GM21526 (cell line): ENCODE measurements at regions not wholly inside any gene's neighbourhood (a gene's known extent, or its start where the extent isn't known, plus 50 kb on each side); places are given as distances from the start of the nearest gene placed in this dataset.
A peak's percentile ranks its signal among the peaks of the same experiment; 100 is the strongest.
"Not testable (repeated sequence)": the region's sequence is repeated elsewhere in the genome, so short reads cannot be mapped to it uniquely, and the experiment has no call there.

Experiments
- ATAC-seq: cut with Tn5 transposase; IDR thresholded peaks from one replicate; pipeline ENCODE4 v1.9.1; 2021; ENCODE audit warnings: moderate library complexity; ENCODE audit not compliant: unreplicated experiment, low FRiP score

DNA sequence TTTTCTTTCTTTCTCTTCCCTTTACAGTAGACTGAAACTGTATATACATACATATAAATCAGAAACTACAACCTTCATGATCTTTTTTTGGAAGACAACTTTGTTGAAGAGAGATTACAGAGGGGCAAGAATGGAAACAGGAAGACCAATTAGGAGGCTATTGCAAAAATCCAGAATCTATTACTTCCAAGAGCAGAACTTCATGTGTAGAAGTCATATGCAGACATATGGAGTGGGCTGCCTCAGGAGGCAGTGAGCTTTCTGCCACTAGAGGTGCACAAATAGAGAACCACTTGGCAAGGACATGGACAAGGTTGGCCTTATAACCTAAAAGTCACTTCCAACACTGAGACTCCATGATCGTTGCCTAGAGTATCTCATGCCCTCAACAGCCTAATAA is 157.8 kb upstream of the NR4A3 start:
- no peak for ATAC-seq

DNA sequence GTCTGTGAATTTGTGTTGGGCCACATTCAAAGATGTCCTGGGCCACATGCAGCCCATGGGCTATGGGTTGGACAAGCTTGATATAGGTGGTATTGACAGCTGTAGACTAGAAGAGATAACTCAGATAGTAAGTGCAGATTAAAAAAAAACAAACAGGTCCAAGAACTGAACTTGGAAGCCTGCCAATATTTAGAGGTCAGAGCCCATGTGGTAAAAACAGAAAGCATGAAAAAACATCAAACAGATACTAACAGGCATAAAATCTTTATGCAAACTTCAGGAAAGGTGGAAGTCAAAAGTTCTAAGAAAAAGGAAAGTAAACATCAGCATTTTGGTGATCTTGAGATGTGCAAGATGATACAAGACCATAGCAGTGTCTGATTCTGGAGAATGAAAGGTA is 155.1 kb upstream of the NR4A3 start:
- no peak for ATAC-seq

DNA sequence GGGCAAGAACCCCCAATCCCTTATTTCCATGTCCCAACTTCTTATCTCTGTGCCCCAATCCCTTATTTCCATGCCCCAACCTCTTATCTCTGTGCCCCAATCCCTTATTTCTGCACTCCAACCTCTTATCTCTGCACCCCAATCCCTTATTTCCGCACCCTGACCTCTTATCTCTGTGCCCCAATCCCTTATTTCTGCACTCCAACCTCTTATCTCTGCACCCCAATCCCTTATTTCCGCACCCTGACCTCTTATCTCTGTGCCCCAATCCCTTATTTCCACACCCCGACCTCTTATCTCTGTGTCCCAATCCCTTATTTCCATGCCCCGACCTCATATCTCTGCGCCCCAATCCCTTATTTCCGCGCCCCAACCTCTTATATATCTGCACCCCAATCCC is 150.8 kb upstream of the NR4A3 start:
- not testable (repeated sequence) for ATAC-seq

DNA sequence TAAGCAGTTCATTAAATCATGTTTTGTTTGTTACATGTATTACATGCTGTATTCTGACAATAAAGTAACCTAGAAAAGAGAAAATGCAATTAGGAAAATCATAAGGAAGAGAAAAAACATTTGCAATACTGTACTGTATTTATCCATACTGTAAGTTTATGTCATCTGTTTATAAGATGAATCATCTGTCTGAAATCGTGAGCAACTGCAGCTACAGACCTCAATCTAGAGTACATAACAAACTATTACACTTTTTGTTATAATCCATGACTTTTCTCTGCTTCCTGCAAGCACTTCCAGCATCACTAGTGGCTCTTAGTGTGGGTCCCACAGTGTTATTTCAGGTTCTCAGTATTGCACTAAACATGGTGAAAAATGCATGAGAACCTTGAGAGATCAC is 144.4 kb upstream of the NR4A3 start:
- ATAC-seq = no peak

DNA sequence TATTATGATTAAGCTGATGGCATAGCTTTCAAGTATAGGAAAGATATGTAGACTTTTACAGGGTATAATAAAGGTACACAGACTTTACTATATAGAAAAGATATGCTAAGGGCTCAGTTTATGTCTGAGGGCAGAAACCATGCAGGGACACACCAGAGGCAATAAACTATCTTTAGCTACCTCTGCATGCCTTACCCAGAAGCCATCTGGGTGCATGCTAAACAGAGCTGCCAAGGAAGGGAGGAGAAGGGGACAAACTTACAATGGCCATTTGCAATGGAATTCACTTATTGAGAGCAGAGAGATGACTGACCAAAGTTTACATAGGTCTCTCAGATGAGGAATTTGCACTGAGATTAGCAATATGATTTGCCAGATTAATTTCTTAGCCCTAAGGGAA is 143.1 kb upstream of the NR4A3 start:
- ATAC-seq = no peak

GRCh38 chr9:99680191-99680590 is 141.5 kb upstream of the NR4A3 start:
- ATAC-seq = no peak

DNA sequence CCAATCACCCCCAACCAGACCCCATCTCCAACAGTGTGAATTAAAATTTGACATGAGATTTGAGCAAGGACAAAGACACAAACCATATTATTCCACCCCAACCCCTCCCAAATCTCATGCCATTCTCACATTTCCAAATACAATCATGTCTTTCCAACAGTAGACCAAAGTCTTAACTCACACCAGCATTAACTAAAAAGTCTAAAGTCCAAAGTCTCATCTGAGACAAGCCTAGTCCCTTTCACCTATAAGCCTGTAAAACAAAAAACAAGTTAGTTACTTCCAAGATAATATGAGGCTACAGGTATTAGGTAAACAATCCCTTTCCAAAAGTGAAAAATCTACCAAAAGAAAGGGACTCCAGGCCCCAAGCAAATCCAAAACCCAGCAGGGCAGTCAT is 140.6 kb upstream of the NR4A3 start:
- no peak for ATAC-seq

GRCh38 chr9:99682378-99682777 is 139.3 kb upstream of the NR4A3 start:
- ATAC-seq = no peak

- ATAC-seq = no peak
Measured at GRCh38 chr9:99682870-99683269, 138.8 kb upstream of the NR4A3 start.

DNA sequence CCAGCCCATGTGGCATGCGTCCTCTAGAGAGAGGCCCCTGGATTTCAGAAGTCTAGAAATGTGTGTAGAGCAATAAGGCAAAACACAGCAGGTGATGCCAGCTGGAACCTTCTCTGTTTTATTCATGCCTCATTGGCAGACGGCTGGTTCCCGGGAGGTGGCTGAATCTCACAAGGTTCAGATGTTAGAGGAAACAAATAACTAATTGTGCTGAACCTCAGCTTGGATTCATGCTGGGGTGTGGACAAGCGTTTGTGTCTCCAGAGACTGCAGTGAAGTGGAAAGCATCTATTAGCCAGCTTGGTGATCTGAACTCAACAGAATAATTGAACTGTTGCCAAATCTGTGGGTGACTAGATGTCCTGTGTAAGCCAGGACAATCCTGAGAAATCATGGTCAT is 131.1 kb upstream of the NR4A3 start:
- ATAC-seq = no peak

DNA sequence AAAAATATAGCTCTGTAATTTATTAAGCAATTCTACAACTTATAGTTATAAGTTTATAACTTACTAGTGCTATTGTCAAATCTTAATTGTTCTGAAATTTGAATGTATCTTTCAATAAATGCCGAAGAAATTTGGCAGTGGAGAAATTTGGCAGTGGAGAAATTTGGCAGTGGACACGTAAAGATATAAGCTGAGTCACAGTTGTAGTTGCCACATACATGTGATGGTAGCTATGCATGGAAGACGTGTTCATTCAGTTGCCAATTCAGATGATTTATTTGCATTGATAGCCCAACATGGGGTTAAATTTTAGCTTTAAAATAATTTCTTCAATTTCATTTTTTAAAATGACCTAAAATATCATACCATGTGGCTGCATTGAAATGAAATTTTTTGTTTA is 127.8 kb upstream of the NR4A3 start:
- ATAC-seq = no peak

DNA sequence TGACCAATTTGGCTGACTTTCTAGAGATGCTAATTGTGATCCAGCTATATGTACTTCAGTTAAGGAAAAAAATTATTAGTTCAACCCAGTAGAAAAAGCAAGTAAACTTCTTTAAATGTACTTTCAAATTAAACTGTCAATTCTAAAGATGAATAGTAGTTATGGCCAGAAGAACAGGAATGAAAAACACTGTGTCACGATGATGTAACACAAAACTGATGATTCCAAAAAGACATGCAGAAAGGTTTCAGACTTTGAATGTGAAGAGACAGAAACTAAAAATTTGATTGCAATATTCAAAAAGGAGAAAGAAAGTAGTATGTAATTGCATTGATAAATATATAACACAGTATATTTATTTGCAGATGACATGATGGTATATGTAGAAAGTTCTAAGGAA is 127.3 kb upstream of the NR4A3 start:
- no peak for ATAC-seq

- ATAC-seq = no peak
Measured at GRCh38 chr9:99699396-99699795, 122.3 kb upstream of the NR4A3 start.

GRCh38 chr9:99712214-99712613 is 109.5 kb upstream of the NR4A3 start:
- no peak for ATAC-seq

DNA sequence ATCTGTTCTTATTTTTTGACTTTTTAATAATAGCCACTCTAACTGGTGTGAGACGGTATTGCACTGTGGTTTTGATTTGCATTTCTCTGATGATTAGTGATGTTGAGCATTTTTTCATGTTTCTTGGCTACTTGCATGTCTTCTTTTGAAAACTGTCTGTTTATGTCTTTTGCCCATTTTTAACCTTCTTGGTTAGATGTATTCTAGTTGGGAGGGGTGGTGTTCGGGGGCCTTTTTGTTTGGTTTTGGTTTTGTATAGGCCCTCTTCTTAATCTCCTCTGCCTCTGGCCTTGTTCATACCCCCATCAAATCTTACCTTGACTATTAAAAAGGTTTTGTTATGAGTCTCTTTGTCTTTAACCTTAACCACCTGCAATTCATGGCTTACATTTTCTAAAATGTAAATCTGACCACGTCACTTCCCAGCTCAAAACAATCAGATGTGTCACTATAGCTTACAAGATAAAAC is 107.8 kb upstream of the NR4A3 start:
- no peak for ATAC-seq

- ATAC-seq = no peak
Measured at GRCh38 chr9:99718631-99719030, 103.1 kb upstream of the NR4A3 start.

DNA sequence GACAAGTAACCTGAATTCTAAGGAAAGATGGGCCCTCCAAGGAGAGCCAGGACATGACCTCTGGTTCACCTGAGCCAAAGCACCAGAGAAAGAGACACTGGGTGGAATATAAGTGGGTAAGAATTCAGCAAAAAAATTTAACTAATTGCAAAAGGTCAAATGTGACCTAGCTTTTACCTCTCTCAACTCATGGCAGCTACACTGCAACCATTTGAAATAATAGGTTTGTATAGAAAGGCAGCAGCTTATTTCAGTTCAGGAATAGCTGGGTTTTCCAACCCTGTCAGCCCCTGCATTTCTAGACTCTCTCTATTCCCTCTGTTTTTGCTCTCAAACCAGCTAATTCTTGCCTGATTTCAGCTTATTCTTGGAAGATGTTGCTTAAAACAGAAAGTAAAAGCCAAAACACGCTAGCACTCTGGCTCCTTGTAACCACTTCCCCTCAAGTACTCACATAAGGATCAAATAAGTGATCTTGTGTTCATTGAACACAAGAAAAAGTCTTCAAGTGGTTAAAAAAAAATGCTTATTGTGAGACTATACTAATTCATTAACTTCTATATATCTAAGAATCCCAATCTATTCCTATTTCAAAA is 101.1 kb upstream of the NR4A3 start:
- peak; percentile 86 for ATAC-seq

- ATAC-seq = no peak
Measured at GRCh38 chr9:99721898-99722297, 99.8 kb upstream of the NR4A3 start.

- ATAC-seq = no peak
Measured at GRCh38 chr9:99722877-99723276, 98.8 kb upstream of the NR4A3 start.

DNA sequence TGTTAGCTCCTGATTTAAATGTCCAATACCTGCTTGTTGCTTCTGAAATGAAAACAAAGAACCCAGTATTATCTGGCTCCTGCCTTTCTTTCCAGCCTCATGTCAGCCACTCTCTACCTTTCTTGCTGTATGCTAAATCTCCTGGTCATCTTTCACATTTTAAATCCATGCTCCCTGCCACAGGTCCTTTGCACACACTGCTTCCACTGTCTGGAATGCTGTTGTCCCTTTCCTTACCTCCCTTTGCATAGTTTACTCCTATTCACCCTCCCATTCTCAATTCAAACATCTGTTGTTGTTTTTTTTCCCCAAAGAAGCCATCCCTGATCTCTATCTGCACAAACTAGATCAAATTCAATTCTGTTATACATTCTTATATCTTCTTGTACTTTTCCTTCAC is 97.0 kb upstream of the NR4A3 start:
- ATAC-seq = no peak

DNA sequence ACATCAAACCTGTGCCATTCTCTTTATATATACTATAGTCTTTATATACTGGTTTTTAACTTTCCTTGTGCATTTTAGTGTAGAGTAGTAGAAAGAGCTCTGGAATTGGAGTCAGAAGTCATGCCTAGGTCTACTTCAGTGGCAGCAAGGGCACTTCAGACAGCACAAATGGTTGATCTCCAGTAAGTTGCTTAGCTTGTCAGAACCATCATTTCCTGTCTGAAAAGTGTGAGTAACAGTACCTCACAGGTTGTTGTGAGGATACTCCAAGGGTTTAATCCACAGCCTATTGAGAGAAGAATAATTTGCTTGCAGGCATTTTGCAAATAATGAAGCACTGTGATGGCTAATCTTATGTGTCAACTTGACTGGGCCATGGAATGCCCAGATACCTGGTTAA is 95.8 kb upstream of the NR4A3 start:
- ATAC-seq = no peak

DNA sequence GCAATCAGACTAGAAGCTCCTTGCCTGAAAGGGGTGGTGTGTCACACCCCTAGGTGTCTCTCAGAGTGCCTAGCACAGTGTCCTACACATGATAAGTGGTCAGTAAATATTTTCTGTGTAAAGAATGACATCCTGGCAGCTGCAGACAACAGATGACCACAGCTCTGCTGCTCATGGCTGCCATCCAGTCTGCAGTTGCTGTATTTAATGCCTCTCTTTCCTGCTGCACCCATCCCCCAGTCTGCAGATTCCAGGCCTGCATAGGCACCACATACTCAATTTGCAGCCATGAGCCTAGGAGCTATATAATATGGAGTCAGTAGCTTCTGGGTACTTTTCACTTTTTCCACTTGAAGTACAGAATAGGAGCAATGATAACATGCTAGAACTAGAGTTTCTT is 94.9 kb upstream of the NR4A3 start:
- no peak for ATAC-seq

- ATAC-seq = no peak
Measured at GRCh38 chr9:99730062-99730461, 91.6 kb upstream of the NR4A3 start.
